HepG2 (cell line): ENCODE measurements at regions not wholly inside any gene's neighbourhood (a gene's known extent, or its start where the extent isn't known, plus 50 kb on each side); places are given as distances from the start of the nearest gene placed in this dataset.

Source experiments
- ATAC-seq: fragments of 200-7000 bp; cut with Tn5 transposase; 3 replicates; pipeline ENCODE4 v1.9.1; 2020; ENCODE audit warnings: mild to moderate bottlenecking, moderate library complexity
- BruUV-seq: library from RNA; stranded (reverse); fragments of 400-500 nt; replicated peaks from 2 replicates; lab custom pipeline; 2021; lab: Mats Ljungman, UMichigan
- CTCF ChIA-PET: fragments of 300-600 bp; formaldehyde crosslinking; extraction: SDS; loops from one replicate; lab custom pipeline; 2021; ENCODE audit warnings: low total read pairs, inconsistent platforms, low intra/inter-chr PET ratio; lab: Yijun Ruan, JAX
- POLR2A ChIA-PET: fragments of 350-600 bp; sonication (Branson Sonifier 250); formaldehyde crosslinking; loops from one replicate; lab custom pipeline; 2020; ENCODE audit warnings: antibody characterized with exemption, inconsistent platforms; lab: Yijun Ruan, JAX
- DNase-seq: peaks from one replicate; pipeline ENCODE4 v3.0.0-alpha.2; 2015; ENCODE audit warnings: low spot score
- FAIRE-seq: peaks from 3 replicates; lab custom pipeline; 2011; peaks lifted over from hg19 to GRCh38; lab: Jason Lieb, UNC
- H2AFZ ChIP-seq: one replicate; pipeline ENCODE4 v1.6.1; 2011; ENCODE audit warnings: low read length, inconsistent platforms
- H3K27ac ChIP-seq: fragments of 300-600 bp; 3 replicates; pipeline ENCODE4 v1.8.0; 2011; ENCODE audit warnings: mixed run types, mild to moderate bottlenecking, mixed read lengths, low read length, inconsistent platforms; ENCODE audit not compliant: insufficient read depth; ENCODE audit errors: extremely low read length
- H3K27me3 ChIP-seq, 2 experiments: fragments of 200-600 bp in 1 of 2; 2 replicates in 1 of 2; 3 replicates in 1 of 2; pipeline versions ENCODE4 v1.6.0 to v1.8.0; 2011; ENCODE audit warnings: low read length in 2 of 2, mild to moderate bottlenecking in 2 of 2, moderate library complexity in 2 of 2, inconsistent platforms in 1 of 2; ENCODE audit not compliant: insufficient read depth in 2 of 2, control insufficient read depth in 1 of 2
- H3K36me3 ChIP-seq, 2 experiments: fragments of 200-600 bp in 1 of 2; replicated peaks in 1 of 2; 2 replicates in 1 of 2; 3 replicates in 1 of 2; pipeline versions ENCODE4 v1.5.1 to v1.8.0; 2011; ENCODE audit warnings: low read length in 2 of 2, inconsistent platforms in 1 of 2; ENCODE audit not compliant: insufficient read depth in 2 of 2, control insufficient read depth in 1 of 2
- H3K4me1 ChIP-seq: 2 replicates; pipeline ENCODE4 v1.5.1; 2012; ENCODE audit warnings: low read length, inconsistent platforms; ENCODE audit not compliant: insufficient read depth
- H3K4me2 ChIP-seq: 2 replicates; pipeline ENCODE4 v1.6.0; 2011; ENCODE audit warnings: low read depth, low read length, inconsistent platforms
- H3K4me3 ChIP-seq, 3 experiments: fragments of 200-600 bp in 1 of 3; sonication (generic), shearing (Covaris generic) in 1 of 3; replicated peaks in 1 of 3; 2 replicates each; pipeline ENCODE4 v1.5.1; 2011 to 2016; ENCODE audit warnings: low read length in 3 of 3, inconsistent platforms in 2 of 3, low read depth in 2 of 3, mild to moderate bottlenecking in 2 of 3, control low read depth in 1 of 3, mixed read lengths in 1 of 3; ENCODE audit not compliant: insufficient read depth in 1 of 3
- H3K79me2 ChIP-seq: one replicate; pipeline ENCODE4 v1.6.1; 2011; ENCODE audit warnings: low read length, inconsistent platforms; ENCODE audit not compliant: insufficient read depth
- H3K9ac ChIP-seq: 2 replicates; pipeline ENCODE4 v1.6.0; 2011; ENCODE audit warnings: mild to moderate bottlenecking, low read depth, low read length, inconsistent platforms; ENCODE audit not compliant: insufficient read depth
- H3K9me3 ChIP-seq: 2 replicates; pipeline ENCODE4 v1.5.1; 2012; ENCODE audit warnings: mild to moderate bottlenecking, low read length
- H4K20me1 ChIP-seq: 2 replicates; pipeline ENCODE4 v1.6.0; 2011; ENCODE audit warnings: inconsistent platforms, mild to moderate bottlenecking, low read length, moderate library complexity; ENCODE audit not compliant: insufficient read depth
- EED ChIP-seq: sonication (generic); formaldehyde crosslinking; IDR thresholded peaks from 2 replicates; pipeline ENCODE4 v1.5.0; 2020; ENCODE audit warnings: mild to moderate bottlenecking, missing genetic modification reagents
- GABPB1 ChIP-seq: IDR thresholded peaks from 2 replicates; pipeline ENCODE4 v1.6.1; 2016; ENCODE audit warnings: mild to moderate bottlenecking, missing genetic modification reagents, moderate library complexity, missing compliant biosample characterization
- HCFC1 ChIP-seq: fragments of 150-350 bp; IDR thresholded peaks from 2 replicates; pipeline ENCODE4 v1.6.1; 2014; ENCODE audit warnings: low read depth, low read length
- IRX3 ChIP-seq: sonication (generic); formaldehyde crosslinking; IDR thresholded peaks from 2 replicates; pipeline ENCODE4 v1.8.1; 2023; ENCODE audit warnings: mild to moderate bottlenecking, low read depth, missing genetic modification reagents, borderline replicate concordance
- KDM1A ChIP-seq: IDR thresholded peaks from 2 replicates; pipeline ENCODE4 v1.6.1; 2016; ENCODE audit warnings: missing compliant biosample characterization
- MAF1 ChIP-seq: sonication (generic); formaldehyde crosslinking; IDR thresholded peaks from 2 replicates; pipeline ENCODE4 v1.5.0; 2020; ENCODE audit warnings: missing genetic modification reagents, borderline replicate concordance
- POLR2AphosphoS5 ChIP-seq: IDR thresholded peaks from 2 replicates; pipeline ENCODE4 v1.6.1; 2012; ENCODE audit warnings: low read depth, low read length
- ZNF431 ChIP-seq: sonication (generic); formaldehyde crosslinking; IDR thresholded peaks from 2 replicates; pipeline ENCODE4 v1.9.0; 2022; ENCODE audit warnings: missing genetic modification reagents, low read depth, mild to moderate bottlenecking, borderline replicate concordance
- ZNF572 ChIP-seq: sonication (generic); formaldehyde crosslinking; IDR thresholded peaks from 2 replicates; pipeline ENCODE4 v1.5.1; 2020; ENCODE audit warnings: mild to moderate bottlenecking, missing genetic modification reagents
- ZNF790 ChIP-seq: sonication (generic); formaldehyde crosslinking; IDR thresholded peaks from 2 replicates; pipeline ENCODE4 v1.8.0; 2022; ENCODE audit warnings: missing genetic modification reagents, mild to moderate bottlenecking, borderline replicate concordance
- WGBS: methylation state at CpG from one replicate; pipeline ENCODE4 v1.1.6; 2017; ENCODE audit warnings: low lambda C conversion rate; 5-methylcytosine and 5-hydroxymethylcytosine counted together
- in situ Hi-C: cut with HindIII; loops from 2 replicates; pipeline ENCODE4 v1.10.0; 2017; ENCODE audit warnings: low pct_unique_long_range_greater_than_20kb; ENCODE audit not compliant: extremely low pct_ligation_motif_present
- intact Hi-C: fragments of 100-400 bp; cut with micrococcal nuclease; formaldehyde crosslinking; loops from one replicate; pipeline ENCODE4 v1.10.0; 2022; ENCODE audit not compliant: unreplicated experiment
- TF ChIP-seq, protein P1 (sequence below): conservative IDR thresholded peaks from 2 replicates; pipeline ENCODE4 v1.6.1; 2018; ENCODE audit warnings: missing genetic modification reagents

GRCh38 chr11:128057786-128058395, 529.5 kb downstream of the ETS1 start:
- no peaks in the 10 kb centered on the region for H3K79me2 ChIP-seq
- no peak for TF ChIP-seq ZNF431
- no peak for TF ChIP-seq ZNF790 (CRISPR knock-in tag)
- TF ChIP-seq MAF1 (CRISPR knock-in tag), result no peak
- no peak for TF ChIP-seq ZNF572 (CRISPR knock-in tag)
- no peak for TF ChIP-seq GABPB1 (CRISPR knock-in tag)
- TF ChIP-seq KDM1A (CRISPR knock-in tag), result no peak
- no peak for TF ChIP-seq IRX3
- no peak for TF ChIP-seq EED
- no peak for TF ChIP-seq HCFC1
- TF ChIP-seq POLR2AphosphoS5, result no peak
- TF ChIP-seq, protein P1, sequence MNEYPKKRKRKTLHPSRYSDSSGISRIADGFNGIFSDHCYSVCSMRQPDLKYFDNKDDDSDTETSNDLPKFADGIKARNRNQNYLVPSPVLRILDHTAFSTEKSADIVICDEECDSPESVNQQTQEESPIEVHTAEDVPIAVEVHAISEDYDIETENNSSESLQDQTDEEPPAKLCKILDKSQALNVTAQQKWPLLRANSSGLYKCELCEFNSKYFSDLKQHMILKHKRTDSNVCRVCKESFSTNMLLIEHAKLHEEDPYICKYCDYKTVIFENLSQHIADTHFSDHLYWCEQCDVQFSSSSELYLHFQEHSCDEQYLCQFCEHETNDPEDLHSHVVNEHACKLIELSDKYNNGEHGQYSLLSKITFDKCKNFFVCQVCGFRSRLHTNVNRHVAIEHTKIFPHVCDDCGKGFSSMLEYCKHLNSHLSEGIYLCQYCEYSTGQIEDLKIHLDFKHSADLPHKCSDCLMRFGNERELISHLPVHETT (CRISPR knock-in tag), result no peak
- no peaks in the 10 kb centered on the region for H3K27me3 ChIP-seq
- no peak overlapping the region for H3K9ac ChIP-seq
- DNase-seq, result no peak
- no TSS peak for BruUV-seq
- H2AFZ ChIP-seq, result no peak overlapping the region
- no peak overlapping the region for H3K27ac ChIP-seq
- H4K20me1 ChIP-seq, result no peaks in the 10 kb centered on the region
- in situ Hi-C loops (no loop called here), intact Hi-C loops (no loop called here)
- no peak overlapping the region for H3K4me2 ChIP-seq
- FAIRE-seq, result no peak
- H3K36me3 ChIP-seq, result no peaks in the 10 kb centered on the region
- ChIA-PET POLR2A (no interaction called here), CTCF (no interaction called here)
- H3K4me3 ChIP-seq, result no peak overlapping the region
- H3K4me1 ChIP-seq, result no peaks in the 10 kb centered on the region
- 1% methylated on average over 6 of the region's 6 CpGs for WGBS
- H3K9me3 ChIP-seq, result peaks cover 28% of the 10 kb centered on the region
- ATAC-seq, result no peak
